IMR-90 (cell line): ENCODE measurements at regions not wholly inside any gene's neighbourhood (a gene's known extent, or its start where the extent isn't known, plus 50 kb on each side); places are given as distances from the start of the nearest gene placed in this dataset.

Source experiments
- ATAC-seq: fragments of 200-7000 bp; cut with Tn5 transposase; 2 replicates; pipeline ENCODE4 v1.9.1; 2020; ENCODE audit warnings: low read depth, mild to moderate bottlenecking, moderate library complexity
- BruUV-seq: library from RNA; stranded (reverse); fragments of 400-500 nt; replicated peaks from 2 replicates; lab custom pipeline; 2021; lab: Mats Ljungman, UMichigan
- CTCF ChIA-PET: fragments of 300-600 bp; formaldehyde crosslinking; extraction: SDS; loops from one replicate; lab custom pipeline; 2021; ENCODE audit warnings: antibody characterized with exemption; lab: Yijun Ruan, JAX
- POLR2A ChIA-PET: fragments of 300-600 bp; sonication (Branson Sonifier 250); formaldehyde crosslinking; loops from one replicate; lab custom pipeline; 2022; ENCODE audit warnings: antibody characterized with exemption; ENCODE audit not compliant: unreplicated experiment; lab: Charles Lee
- DNase-seq: peaks from one replicate; pipeline ENCODE4 v3.0.0; 2013
- H2AFZ ChIP-seq: replicated peaks from 2 replicates; pipeline ENCODE3; 2013; ENCODE audit warnings: low read length, mild to moderate bottlenecking; ENCODE audit not compliant: poor library complexity
- H2AK5ac ChIP-seq: 2 replicates; pipeline ENCODE4 v1.6.1; 2013; ENCODE audit warnings: low read depth, low read length, inconsistent platforms
- H2AK9ac ChIP-seq: replicated peaks from 2 replicates; pipeline ENCODE3; 2013; ENCODE audit warnings: mild to moderate bottlenecking, low read depth, low read length, moderate library complexity; ENCODE audit not compliant: poor library complexity
- H2BK120ac ChIP-seq: 2 replicates; pipeline ENCODE4 v1.6.1; 2013; ENCODE audit warnings: low read depth, low read length, inconsistent platforms
- H2BK15ac ChIP-seq: 3 replicates; pipeline ENCODE4 v1.6.1; 2013; ENCODE audit warnings: low read depth, low read length, inconsistent platforms
- H2BK20ac ChIP-seq: 2 replicates; pipeline ENCODE4 v1.6.1; 2013; ENCODE audit warnings: low read depth, mild to moderate bottlenecking, inconsistent platforms, low read length, moderate library complexity
- H2BK5ac ChIP-seq: 2 replicates; pipeline ENCODE4 v1.6.1; 2013; ENCODE audit warnings: mild to moderate bottlenecking, low read depth, low read length, inconsistent platforms; ENCODE audit not compliant: poor library complexity, severe bottlenecking
- H3K14ac ChIP-seq: replicated peaks from 2 replicates; pipeline ENCODE4 v1.6.1; 2013; ENCODE audit warnings: low read depth, low read length, inconsistent platforms
- H3K18ac ChIP-seq: 2 replicates; pipeline ENCODE4 v1.6.1; 2013; ENCODE audit warnings: low read depth, low read length, control low read depth
- H3K23ac ChIP-seq: 2 replicates; pipeline ENCODE4 v1.6.1; 2013; ENCODE audit warnings: low read depth, low read length, inconsistent platforms
- H3K27ac ChIP-seq: 2 replicates; pipeline ENCODE4 v1.5.1; 2013; ENCODE audit warnings: mild to moderate bottlenecking, control low read depth, low read length; ENCODE audit not compliant: insufficient read depth
- H3K27me3 ChIP-seq: 2 replicates; pipeline ENCODE4 v1.6.1; 2013; ENCODE audit warnings: low read length; ENCODE audit not compliant: control insufficient read depth, insufficient read depth
- H3K36me3 ChIP-seq: 2 replicates; pipeline ENCODE4 v1.6.1; 2013; ENCODE audit warnings: low read length, mixed read lengths; ENCODE audit not compliant: control insufficient read depth, insufficient read depth
- H3K4ac ChIP-seq: 2 replicates; pipeline ENCODE4 v1.6.1; 2013; ENCODE audit warnings: low read depth, low read length, inconsistent platforms
- H3K4me1 ChIP-seq: 2 replicates; pipeline ENCODE4 v1.6.1; 2013; ENCODE audit warnings: low read length, mixed read lengths; ENCODE audit not compliant: control insufficient read depth, insufficient read depth
- H3K4me2 ChIP-seq: 2 replicates; pipeline ENCODE4 v1.6.1; 2013; ENCODE audit warnings: low read depth, mild to moderate bottlenecking, control low read depth, low read length, moderate library complexity
- H3K4me3 ChIP-seq: 2 replicates; pipeline ENCODE4 v1.5.1; 2013; ENCODE audit warnings: low read depth, mild to moderate bottlenecking, control low read depth, low read length, moderate library complexity; ENCODE audit not compliant: insufficient read depth
- H3K56ac ChIP-seq: 2 replicates; pipeline ENCODE4 v1.6.1; 2013; ENCODE audit warnings: low read length, inconsistent platforms; ENCODE audit not compliant: insufficient read depth; ENCODE audit errors: extremely low read depth
- H3K79me1 ChIP-seq, 2 experiments: 2 replicates each; pipeline ENCODE4 v1.6.1; 2013; ENCODE audit warnings: low read length in 2 of 2, inconsistent platforms in 1 of 2, low read depth in 1 of 2
- H3K9ac ChIP-seq: 2 replicates; pipeline ENCODE4 v1.6.1; 2013; ENCODE audit warnings: low read depth, low read length, control low read depth
- H3K9me1 ChIP-seq: 2 replicates; pipeline ENCODE4 v1.6.1; 2013; ENCODE audit warnings: low read length, inconsistent platforms; ENCODE audit not compliant: insufficient read depth
- H3K9me3 ChIP-seq: 2 replicates; pipeline ENCODE4 v1.6.1; 2013; ENCODE audit warnings: low read length; ENCODE audit not compliant: control insufficient read depth, insufficient read depth
- H4K20me1 ChIP-seq: 2 replicates; pipeline ENCODE4 v1.6.1; 2013; ENCODE audit warnings: low read length, inconsistent platforms; ENCODE audit not compliant: insufficient read depth
- H4K5ac ChIP-seq: 2 replicates; pipeline ENCODE4 v1.6.1; 2013; ENCODE audit warnings: mild to moderate bottlenecking, low read depth, low read length, control low read depth
- H4K8ac ChIP-seq, 2 experiments: 2 replicates each; pipeline ENCODE4 v1.6.1; 2013; ENCODE audit warnings: low read depth in 2 of 2, low read length in 2 of 2, control low read depth in 1 of 2, inconsistent platforms in 1 of 2
- H4K91ac ChIP-seq: 2 replicates; pipeline ENCODE4 v1.6.1; 2013; ENCODE audit warnings: low read depth, low read length, inconsistent platforms; ENCODE audit not compliant: insufficient read depth
- BHLHE40 ChIP-seq: fragments of 150-350 bp; IDR thresholded peaks from 2 replicates; pipeline ENCODE4 v1.6.1; 2016; ENCODE audit warnings: mild to moderate bottlenecking, low read depth, low read length
- MAFK ChIP-seq: IDR thresholded peaks from 2 replicates; pipeline ENCODE4 v1.6.1; 2012; ENCODE audit warnings: low read depth, low read length, improper control_type of control experiment
- NFE2L2 ChIP-seq: fragments of 150-350 bp; IDR thresholded peaks from 2 replicates; pipeline ENCODE4 v1.6.1; 2016; ENCODE audit warnings: low read depth, mild to moderate bottlenecking, low read length
- POLR2A ChIP-seq: IDR thresholded peaks from 2 replicates; pipeline ENCODE4 v1.6.1; 2012; ENCODE audit warnings: mild to moderate bottlenecking, low read depth, low read length
- RCOR1 ChIP-seq: IDR thresholded peaks from 2 replicates; pipeline ENCODE4 v1.6.1; 2012; ENCODE audit warnings: mild to moderate bottlenecking, low read length, improper control_type of control experiment; ENCODE audit not compliant: insufficient replicate concordance
- WGBS, 2 experiments: methylation state at CpG; one replicate each; pipeline versions ENCODE4 v1.1.5 to v1.1.7; 2013; ENCODE audit warnings: missing lambda C conversion rate in 2 of 2; ENCODE audit not compliant: insufficient read length in 1 of 2; ENCODE audit errors: extremely low coverage in 2 of 2; 5-methylcytosine and 5-hydroxymethylcytosine counted together
- dilution Hi-C: fragments of 300-500 bp; cut with HindIII; formaldehyde crosslinking; loops from one replicate; pipeline ENCODE4 v1.14.3; 2018; ENCODE audit warnings: low sequenced_read_pairs; ENCODE audit not compliant: unreplicated experiment
- in situ Hi-C: fragments of 300-500 bp; cut with MboI; formaldehyde crosslinking; loops from 3 replicates; pipeline ENCODE4 v1.14.3; 2019; ENCODE audit warnings: low sequenced_read_pairs, inconsistent platforms, mixed read lengths
- intact Hi-C: fragments of 100-400 bp; cut with micrococcal nuclease; formaldehyde crosslinking; loops from 2 replicates; pipeline ENCODE4 v1.10.0; 2022

GRCh38 chr6:15876406-15876805 lies 213.6 kb upstream of the DTNBP1 start:
- Histone ChIP-seq H3K9ac (no peak overlapping the region), H3K4me3 (no peak overlapping the region), H3K18ac (peak overlapping the region; percentile 79; the same call in 1 of the 2 replicates), H3K9me3 (no peaks in the 10 kb centered on the region), H3K4me2 (peak overlapping the region; percentile 28; the same call in 1 of the 2 replicates), H2BK20ac (no peak overlapping the region), H4K5ac (peak overlapping the region; percentile 50; the same call in 1 of the 2 replicates), H3K56ac (no peak overlapping the region), H3K79me1 (no peaks in the 10 kb centered on the region), H3K27ac (no peak overlapping the region), H2AFZ (no peak overlapping the region), H4K20me1 (no peaks in the 10 kb centered on the region), H3K4me1 (peaks cover 2% of the 10 kb centered on the region; the same call in 1 of the 2 replicates), H3K9me1 (no peaks in the 10 kb centered on the region), H4K8ac (no peak overlapping the region), H3K36me3 (no peaks in the 10 kb centered on the region), H3K4ac (no peak overlapping the region), H2AK5ac (no peak overlapping the region), H2BK5ac (no peak overlapping the region), H3K23ac (no peak overlapping the region), H4K91ac (no peak overlapping the region), H3K27me3 (peaks cover 17% of the 10 kb centered on the region), H2AK9ac (no peak overlapping the region), H2BK15ac (no peak overlapping the region), H3K14ac (no peak overlapping the region), H2BK120ac (no peak overlapping the region)
- ChIA-PET CTCF (no interaction called here), POLR2A (no interaction called here)
- ATAC-seq (no peak), DNase-seq (no peak)
- no CpG with 5 or more reads among the region's 3 CpGs for WGBS, 2 experiments
- no peak for TF ChIP-seq POLR2A
- TF ChIP-seq MAFK: no peak
- no peak for TF ChIP-seq RCOR1
- TF ChIP-seq BHLHE40: no peak
- no peak for TF ChIP-seq NFE2L2
- in situ Hi-C loops: no loop called here
- intact Hi-C loops: no loop called here
- dilution Hi-C loops: no loop called here
- BruUV-seq: no TSS peak
